ENCODE measurements at regions not wholly inside any gene's neighbourhood (a gene's known extent, or its start where the extent isn't known, plus 50 kb on each side); places are given as distances from the start of the nearest gene placed in this dataset.

- peaks cover 0 to 4% of the 10 kb centered on the region in 2 donors for H3K9me3 ChIP-seq (ENCODE audit: control insufficient read depth in 2 of 2, low read length in 2 of 2)
- H3K27me3 ChIP-seq (ENCODE audit: control insufficient read depth in 1 of 2, insufficient read depth in 2 of 2, low read length in 2 of 2), result peaks cover 0 to 6% of the 10 kb centered on the region in 2 donors
- H3K9ac ChIP-seq (ENCODE audit: low read length in 2 of 2), result no peak overlapping the region
Measured at GRCh38 chr22:48940266-48941032, 887.2 kb downstream of the BRD1 start.

GRCh38 chr22:48939441-48940265, 888.0 kb downstream of the BRD1 start:
- H3K9me3 ChIP-seq (ENCODE audit: control insufficient read depth in 2 of 2, low read length in 2 of 2), result peaks cover 0 to 4% of the 10 kb centered on the region in 2 donors
- H3K27ac ChIP-seq (ENCODE audit: low read length), result no peak overlapping the region
- no peaks in the 10 kb centered on the region for H3K4me1 ChIP-seq (ENCODE audit: control insufficient read depth, insufficient read depth, low read length)
- peaks cover 0 to 4% of the 10 kb centered on the region in 2 donors for H3K27me3 ChIP-seq (ENCODE audit: control insufficient read depth in 1 of 2, insufficient read depth in 2 of 2, low read length in 2 of 2)
- H3K4me3 ChIP-seq (ENCODE audit: low read length in 2 of 2), result no peak overlapping the region
- no peak overlapping the region for H3K9ac ChIP-seq (ENCODE audit: low read length in 2 of 2)
- H3K36me3 ChIP-seq (ENCODE audit: control insufficient read depth in 2 of 2, insufficient read depth in 2 of 2, low read length in 2 of 2), result no peaks in the 10 kb centered on the region

More at GRCh38 chr22:48940266-48941032, 887.2 kb downstream of the BRD1 start:
- Histone ChIP-seq H3K27ac (ENCODE audit: low read length) (no peak overlapping the region), H3K4me3 (ENCODE audit: low read length in 2 of 2) (no peak overlapping the region), H3K4me1 (ENCODE audit: control insufficient read depth, insufficient read depth, low read length) (no peaks in the 10 kb centered on the region), H3K36me3 (ENCODE audit: control insufficient read depth in 2 of 2, insufficient read depth in 2 of 2, low read length in 2 of 2) (no peaks in the 10 kb centered on the region)

- Histone ChIP-seq H3K4me3 (ENCODE audit: low read length in 2 of 2) (no peak overlapping the region), H3K36me3 (ENCODE audit: control insufficient read depth in 2 of 2, insufficient read depth in 2 of 2, low read length in 2 of 2) (no peaks in the 10 kb centered on the region), H3K27me3 (ENCODE audit: control insufficient read depth in 1 of 2, insufficient read depth in 2 of 2, low read length in 2 of 2) (peaks cover 0 to 4% of the 10 kb centered on the region in 2 donors), H3K9ac (ENCODE audit: low read length in 2 of 2) (no peak overlapping the region), H3K4me1 (ENCODE audit: control insufficient read depth, insufficient read depth, low read length) (no peaks in the 10 kb centered on the region), H3K27ac (ENCODE audit: low read length) (no peak overlapping the region), H3K9me3 (ENCODE audit: control insufficient read depth in 2 of 2, low read length in 2 of 2) (peaks cover 0 to 4% of the 10 kb centered on the region in 2 donors)
Measured at GRCh38 chr22:48938741-48939140, 888.9 kb downstream of the BRD1 start.

- H3K27me3 ChIP-seq (ENCODE audit: control insufficient read depth in 1 of 2, insufficient read depth in 2 of 2, low read length in 2 of 2), result peaks cover 0 to 4% of the 10 kb centered on the region in 2 donors
- no peaks in the 10 kb centered on the region for H3K4me1 ChIP-seq (ENCODE audit: control insufficient read depth, insufficient read depth, low read length)
- no peak overlapping the region for H3K4me3 ChIP-seq (ENCODE audit: low read length in 2 of 2)
- H3K27ac ChIP-seq (ENCODE audit: low read length), result no peak overlapping the region
- H3K9ac ChIP-seq (ENCODE audit: low read length in 2 of 2), result no peak overlapping the region
- H3K9me3 ChIP-seq (ENCODE audit: control insufficient read depth in 2 of 2, low read length in 2 of 2), result peaks cover 0 to 8% of the 10 kb centered on the region in 2 donors
- no peaks in the 10 kb centered on the region for H3K36me3 ChIP-seq (ENCODE audit: control insufficient read depth in 2 of 2, insufficient read depth in 2 of 2, low read length in 2 of 2)
Measured at GRCh38 chr22:48937032-48937639, 890.5 kb downstream of the BRD1 start.

GRCh38 chr22:48936391-48936790, 891.3 kb downstream of the BRD1 start:
- Histone ChIP-seq H3K9me3 (ENCODE audit: control insufficient read depth in 2 of 2, low read length in 2 of 2) (peaks cover 0 to 10% of the 10 kb centered on the region in 2 donors), H3K4me3 (ENCODE audit: low read length in 2 of 2) (no peak overlapping the region), H3K4me1 (ENCODE audit: control insufficient read depth, insufficient read depth, low read length) (no peaks in the 10 kb centered on the region), H3K36me3 (ENCODE audit: control insufficient read depth in 2 of 2, insufficient read depth in 2 of 2, low read length in 2 of 2) (no peaks in the 10 kb centered on the region), H3K27me3 (ENCODE audit: control insufficient read depth in 1 of 2, insufficient read depth in 2 of 2, low read length in 2 of 2) (peaks cover 0 to 4% of the 10 kb centered on the region in 2 donors), H3K27ac (ENCODE audit: low read length) (no peak overlapping the region), H3K9ac (ENCODE audit: low read length in 2 of 2) (no peak overlapping the region)

GRCh38 chr22:48934446-48934845, 893.2 kb downstream of the BRD1 start:
- Histone ChIP-seq H3K27me3 (ENCODE audit: control insufficient read depth in 1 of 2, insufficient read depth in 2 of 2, low read length in 2 of 2) (peaks cover 0 to 4% of the 10 kb centered on the region in 2 donors), H3K9ac (ENCODE audit: low read length in 2 of 2) (no peak overlapping the region), H3K27ac (ENCODE audit: low read length) (no peak overlapping the region)

GRCh38 chr22:48931452-48931851, 896.2 kb downstream of the BRD1 start:
- no peak overlapping the region for H3K4me3 ChIP-seq (ENCODE audit: low read length in 2 of 2)
- no peak overlapping the region for H3K9ac ChIP-seq (ENCODE audit: low read length in 2 of 2)
- H3K4me1 ChIP-seq (ENCODE audit: control insufficient read depth, insufficient read depth, low read length), result no peaks in the 10 kb centered on the region
- no peaks in the 10 kb centered on the region for H3K27me3 ChIP-seq (ENCODE audit: control insufficient read depth in 1 of 2, insufficient read depth in 2 of 2, low read length in 2 of 2)
- H3K36me3 ChIP-seq (ENCODE audit: control insufficient read depth in 2 of 2, insufficient read depth in 2 of 2, low read length in 2 of 2), result no peaks in the 10 kb centered on the region
- H3K9me3 ChIP-seq (ENCODE audit: control insufficient read depth in 2 of 2, low read length in 2 of 2), result peaks cover 0 to 9% of the 10 kb centered on the region in 2 donors
- H3K27ac ChIP-seq (ENCODE audit: low read length), result no peak overlapping the region

More at GRCh38 chr22:48934446-48934845, 893.2 kb downstream of the BRD1 start:
- H3K9me3 ChIP-seq (ENCODE audit: control insufficient read depth in 2 of 2, low read length in 2 of 2), result peaks cover 0 to 10% of the 10 kb centered on the region in 2 donors
- no peaks in the 10 kb centered on the region for H3K4me1 ChIP-seq (ENCODE audit: control insufficient read depth, insufficient read depth, low read length)
- H3K4me3 ChIP-seq (ENCODE audit: low read length in 2 of 2), result no peak overlapping the region
- H3K36me3 ChIP-seq (ENCODE audit: control insufficient read depth in 2 of 2, insufficient read depth in 2 of 2, low read length in 2 of 2), result no peaks in the 10 kb centered on the region

GRCh38 chr22:48929276-48929790, 898.3 kb downstream of the BRD1 start:
- Histone ChIP-seq H3K4me3 (ENCODE audit: low read length in 2 of 2) (no peak overlapping the region), H3K9me3 (ENCODE audit: control insufficient read depth in 2 of 2, low read length in 2 of 2) (peaks cover 0 to 6% of the 10 kb centered on the region in 2 donors), H3K4me1 (ENCODE audit: control insufficient read depth, insufficient read depth, low read length) (no peaks in the 10 kb centered on the region), H3K27ac (ENCODE audit: low read length) (no peak overlapping the region), H3K36me3 (ENCODE audit: control insufficient read depth in 2 of 2, insufficient read depth in 2 of 2, low read length in 2 of 2) (no peaks in the 10 kb centered on the region), H3K9ac (ENCODE audit: low read length in 2 of 2) (no peak overlapping the region), H3K27me3 (ENCODE audit: control insufficient read depth in 1 of 2, insufficient read depth in 2 of 2, low read length in 2 of 2) (peaks cover 2% of the 10 kb centered on the region in 2 donors)

- no peak overlapping the region for H3K9ac ChIP-seq (ENCODE audit: low read length in 2 of 2)
- peaks cover 0 to 6% of the 10 kb centered on the region in 2 donors for H3K9me3 ChIP-seq (ENCODE audit: control insufficient read depth in 2 of 2, low read length in 2 of 2)
- H3K36me3 ChIP-seq (ENCODE audit: control insufficient read depth in 2 of 2, insufficient read depth in 2 of 2, low read length in 2 of 2), result no peaks in the 10 kb centered on the region
- no peak overlapping the region for H3K27ac ChIP-seq (ENCODE audit: low read length)
- no peak overlapping the region for H3K4me3 ChIP-seq (ENCODE audit: low read length in 2 of 2)
- peaks cover 3 to 5% of the 10 kb centered on the region in 2 donors for H3K27me3 ChIP-seq (ENCODE audit: control insufficient read depth in 1 of 2, insufficient read depth in 2 of 2, low read length in 2 of 2)
- no peaks in the 10 kb centered on the region for H3K4me1 ChIP-seq (ENCODE audit: control insufficient read depth, insufficient read depth, low read length)
Measured at GRCh38 chr22:48927591-48927990, 900.1 kb downstream of the BRD1 start.

GRCh38 chr22:48926643-48927042, 901.0 kb downstream of the BRD1 start:
- Histone ChIP-seq H3K27ac (ENCODE audit: low read length) (no peak overlapping the region), H3K4me1 (ENCODE audit: control insufficient read depth, insufficient read depth, low read length) (no peaks in the 10 kb centered on the region), H3K9me3 (ENCODE audit: control insufficient read depth in 2 of 2, low read length in 2 of 2) (no peaks in the 10 kb centered on the region), H3K4me3 (ENCODE audit: low read length in 2 of 2) (no peak overlapping the region), H3K9ac (ENCODE audit: low read length in 2 of 2) (no peak overlapping the region), H3K36me3 (ENCODE audit: control insufficient read depth in 2 of 2, insufficient read depth in 2 of 2, low read length in 2 of 2) (no peaks in the 10 kb centered on the region), H3K27me3 (ENCODE audit: control insufficient read depth in 1 of 2, insufficient read depth in 2 of 2, low read length in 2 of 2) (peaks cover 3 to 7% of the 10 kb centered on the region in 2 donors)

All from stomach smooth muscle (tissue), 2 donors.